AG04449 (cell line): ENCODE measurements at regions not wholly inside any gene's neighbourhood (a gene's known extent, or its start where the extent isn't known, plus 50 kb on each side); places are given as distances from the start of the nearest gene placed in this dataset.

Experiments
- CTCF ChIA-PET: fragments of 350-600 bp; formaldehyde crosslinking; extraction: SDS; loops from one replicate; lab custom pipeline; 2021; ENCODE audit warnings: antibody characterized with exemption; lab: Yijun Ruan, JAX
- POLR2A ChIA-PET: fragments of 400-600, 350-600 bp; formaldehyde crosslinking; extraction: SDS; loops from one replicate; lab custom pipeline; 2020; ENCODE audit warnings: antibody characterized with exemption, inconsistent platforms; lab: Yijun Ruan, JAX
- DNase-seq: peaks from one replicate; pipeline ENCODE4 v3.0.0-alpha.2; 2010; ENCODE audit warnings: low read depth, low spot score
- H3K4me3 ChIP-seq: 2 replicates; pipeline ENCODE4 v1.5.1; 2011; ENCODE audit warnings: low read depth, mild to moderate bottlenecking, control low read depth, low read length
- CTCF ChIP-seq: IDR thresholded peaks from one replicate; pipeline ENCODE4 v1.5.1; 2011; ENCODE audit warnings: mild to moderate bottlenecking, moderate library complexity, low read length, control low read depth, inconsistent platforms; ENCODE audit not compliant: insufficient read depth; ENCODE audit errors: missing control alignments

- POLR2A ChIA-PET: no interaction called here
- no peak for DNase-seq
- no peak overlapping the region for H3K4me3 ChIP-seq
- CTCF ChIA-PET: interaction anchor here (0.9 kb wide), 1 partner anchor 13 kb away, joined by 3 read pairs; no protein-coding TSS in a partner anchor
- no peak for TF ChIP-seq CTCF
Observed at GRCh38 chr2:113806217-113806913, 49.9 kb upstream of the SLC35F5 start.
